Endothelial cell of umbilical vein (primary cell): ENCODE measurements at regions not wholly inside any gene's neighbourhood (a gene's known extent, or its start where the extent isn't known, plus 50 kb on each side); places are given as distances from the start of the nearest gene placed in this dataset.

Experiments
- BruUV-seq: library from RNA; stranded (reverse); fragments of 400-500 nt; replicated peaks from 2 replicates; lab custom pipeline; 2021; lab: Mats Ljungman, UMichigan
- CTCF ChIA-PET: fragments of 300-600, 350-600 bp; sonication (Branson Sonifier 250); formaldehyde crosslinking; loops from one replicate; lab custom pipeline; 2021; ENCODE audit warnings: antibody characterized with exemption, inconsistent platforms; lab: Charles Lee
- POLR2A ChIA-PET: fragments of 300-600, 350-600 bp; sonication (Branson Sonifier 250); formaldehyde crosslinking; loops from one replicate; lab custom pipeline; 2021; ENCODE audit warnings: antibody characterized with exemption, inconsistent platforms; lab: Charles Lee
- DNase-seq: peaks from one replicate; pipeline ENCODE4 v3.0.0-alpha.2; 2011; ENCODE audit warnings: low read depth, low spot score
- FAIRE-seq: peaks from 2 replicates; lab custom pipeline; 2011; peaks lifted over from hg19 to GRCh38; lab: Jason Lieb, UNC
- H2AFZ ChIP-seq: 2 replicates; pipeline ENCODE4 v1.6.0; 2012; ENCODE audit warnings: low read depth, low read length, control low read depth, inconsistent platforms
- H3K27ac ChIP-seq: 2 replicates; pipeline ENCODE4 v1.5.1; 2011; ENCODE audit warnings: low read depth, mild to moderate bottlenecking, control low read depth, low read length, moderate library complexity; ENCODE audit not compliant: insufficient read depth
- H3K27me3 ChIP-seq, 2 experiments: 2 replicates each; pipeline versions ENCODE4 v1.6.0 to v1.6.1; 2011; ENCODE audit warnings: low read length in 2 of 2, mixed read lengths in 1 of 2; ENCODE audit not compliant: control insufficient read depth in 2 of 2, insufficient read depth in 2 of 2
- H3K36me3 ChIP-seq, 2 experiments: 2 replicates in 1 of 2; 3 replicates in 1 of 2; pipeline ENCODE4 v1.5.1; 2011; ENCODE audit warnings: low read length in 2 of 2, mild to moderate bottlenecking in 1 of 2, moderate library complexity in 1 of 2; ENCODE audit not compliant: control insufficient read depth in 2 of 2, insufficient read depth in 2 of 2; ENCODE audit errors: extremely low read depth in 1 of 2
- H3K4me1 ChIP-seq: 3 replicates; pipeline ENCODE4 v1.5.1; 2011; ENCODE audit warnings: mild to moderate bottlenecking, low read length; ENCODE audit not compliant: control insufficient read depth, insufficient read depth; ENCODE audit errors: extremely low read depth
- H3K4me2 ChIP-seq: 2 replicates; pipeline ENCODE4 v1.6.1; 2011; ENCODE audit warnings: low read length, control low read depth, mixed read lengths; ENCODE audit not compliant: insufficient read depth
- H3K4me3 ChIP-seq, 3 experiments: fragments of 200-600 bp in 1 of 3; sonication (generic), shearing (Covaris generic) in 1 of 3; replicated peaks in 1 of 3; 2 replicates each; pipeline ENCODE4 v1.5.1; 2011 to 2016; ENCODE audit warnings: control low read depth in 3 of 3, low read length in 3 of 3, mild to moderate bottlenecking in 2 of 3, inconsistent platforms in 1 of 3, low read depth in 1 of 3, moderate library complexity in 1 of 3; ENCODE audit not compliant: insufficient read depth in 1 of 3
- H3K79me2 ChIP-seq: 2 replicates; pipeline ENCODE4 v1.6.0; 2012; ENCODE audit warnings: low read length, inconsistent platforms; ENCODE audit not compliant: control insufficient read depth, insufficient read depth
- H3K9ac ChIP-seq: replicated peaks from 2 replicates; pipeline ENCODE3; 2011; ENCODE audit warnings: low read length, control low read depth; ENCODE audit not compliant: insufficient read depth; ENCODE audit errors: extremely low read depth
- H3K9me1 ChIP-seq: replicated peaks from 3 replicates; pipeline ENCODE4 v1.6.0; 2011; ENCODE audit warnings: mild to moderate bottlenecking, low read length; ENCODE audit not compliant: control insufficient read depth, insufficient read depth; ENCODE audit errors: extremely low read depth
- H3K9me3 ChIP-seq: replicated peaks from 2 replicates; pipeline ENCODE4 v1.5.1; 2012; ENCODE audit warnings: low read length, inconsistent platforms; ENCODE audit not compliant: control insufficient read depth, insufficient read depth
- H4K20me1 ChIP-seq: replicated peaks from 2 replicates; pipeline ENCODE3; 2011; ENCODE audit warnings: mild to moderate bottlenecking, low read length; ENCODE audit not compliant: control insufficient read depth, insufficient read depth; ENCODE audit errors: extremely low read depth
- CTCF ChIP-seq, 2 donors: IDR thresholded peaks; 1 replicate in 1 of 2; 2 replicates in 1 of 2; pipeline ENCODE4 v1.5.1; 2011; ENCODE audit warnings: low read length in 2 of 2, mild to moderate bottlenecking in 2 of 2, moderate library complexity in 2 of 2, control low read depth in 1 of 2, inconsistent platforms in 1 of 2, low read depth in 1 of 2; ENCODE audit not compliant: insufficient read depth in 1 of 2; ENCODE audit errors: extremely low read depth in 1 of 2
- EZH2 ChIP-seq: IDR thresholded peaks from 2 replicates; pipeline ENCODE4 v1.6.1; 2012; ENCODE audit warnings: borderline replicate concordance, low read depth, mild to moderate bottlenecking, moderate library complexity, low read length, inconsistent platforms; ENCODE audit not compliant: severe bottlenecking
- FOS ChIP-seq: IDR thresholded peaks from 2 replicates; pipeline ENCODE4 v1.6.1; 2011; ENCODE audit warnings: mild to moderate bottlenecking, low read length, moderate library complexity, borderline replicate concordance; ENCODE audit not compliant: insufficient read depth
- JUN ChIP-seq: IDR thresholded peaks from 2 replicates; pipeline ENCODE4 v1.6.1; 2011; ENCODE audit warnings: borderline replicate concordance, low read depth; ENCODE audit not compliant: insufficient read length, insufficient read depth
- MAX ChIP-seq: IDR thresholded peaks from 2 replicates; pipeline ENCODE4 v1.6.1; 2011; ENCODE audit not compliant: insufficient read depth, insufficient read length
- MYC ChIP-seq: IDR thresholded peaks from one replicate; pipeline ENCODE4 v1.6.1; 2011; ENCODE audit warnings: mild to moderate bottlenecking, low read depth, low read length
- POLR2AphosphoS5 ChIP-seq: IDR thresholded peaks from 2 replicates; pipeline ENCODE4 v1.6.1; 2012; ENCODE audit warnings: low read depth, mild to moderate bottlenecking, control low read depth, low read length, moderate library complexity; ENCODE audit not compliant: insufficient read depth
- dilution Hi-C: fragments of 300-500 bp; cut with MboI; formaldehyde crosslinking; loops from one replicate; pipeline ENCODE4 v1.15.0; 2019; ENCODE audit warnings: low sequenced_read_pairs; ENCODE audit not compliant: extremely low pct_ligation_motif_present
- intact Hi-C: fragments of 100-400 bp; cut with micrococcal nuclease; formaldehyde crosslinking; loops from one replicate; pipeline ENCODE4 v1.10.0; 2022

- no peak overlapping the region for H3K4me3 ChIP-seq
- DNase-seq (no peak), FAIRE-seq (no peak)
- H3K4me2 ChIP-seq = no peak overlapping the region
- dilution Hi-C loops (no loop called here), intact Hi-C loops (no loop called here)
- H3K9me1 ChIP-seq = no peaks in the 10 kb centered on the region
- H3K4me1 ChIP-seq = no peaks in the 10 kb centered on the region
- no peaks in the 10 kb centered on the region for H3K79me2 ChIP-seq
- no peak overlapping the region for H2AFZ ChIP-seq
- peaks cover 6% of the 10 kb centered on the region for H3K9me3 ChIP-seq
- H4K20me1 ChIP-seq = no peaks in the 10 kb centered on the region
- no peaks in the 10 kb centered on the region for H3K36me3 ChIP-seq
- ChIA-PET CTCF (no interaction called here), POLR2A (no interaction called here)
- H3K27me3 ChIP-seq = no peaks in the 10 kb centered on the region
- H3K9ac ChIP-seq = no peak overlapping the region
- no TSS peak for BruUV-seq
- H3K27ac ChIP-seq = no peak overlapping the region
- no peak for TF ChIP-seq EZH2
- no peak for TF ChIP-seq JUN
- no peak for TF ChIP-seq POLR2AphosphoS5
- TF ChIP-seq MAX = no peak
- no peak for TF ChIP-seq CTCF (IDR thresholded peaks at IDR 0.05; ENCODE audit: extremely low read depth in 1 of 2, insufficient read depth in 1 of 2, low read depth in 1 of 2, low read length in 2 of 2)
- no peak for TF ChIP-seq FOS
- no peak for TF ChIP-seq MYC
Measured at GRCh38 chr15:87347806-87348515, 908.6 kb downstream of the NTRK3 start.
